ENCODE measurements at regions not wholly inside any gene's neighbourhood (a gene's known extent, or its start where the extent isn't known, plus 50 kb on each side); places are given as distances from the start of the nearest gene placed in this dataset.

GRCh38 chr5:2491846-2492245 is 259.6 kb downstream of the IRX2 start:
- TF ChIP-seq POLR2A (IDR thresholded peaks at IDR 0.05) (no peak), CTCF (IDR thresholded peaks at IDR 0.05 in 8 of 11, conservative IDR thresholded peaks at IDR 0.05 in 3 of 11) (no peak), POLR2AphosphoS5 (IDR thresholded peaks at IDR 0.05) (no peak)

Data from spleen (tissue), 7 donors.